IPS-NIHi7 (cell line): ENCODE measurements at regions not wholly inside any gene's neighbourhood (a gene's known extent, or its start where the extent isn't known, plus 50 kb on each side); places are given as distances from the start of the nearest gene placed in this dataset.
A peak's percentile ranks its signal among the peaks of the same experiment; 100 is the strongest.

Source experiments
- DNase-seq: peaks from one replicate; pipeline ENCODE4 v3.0.0; 2012; ENCODE audit warnings: mixed read lengths; ENCODE audit errors: extremely low spot score

DNA sequence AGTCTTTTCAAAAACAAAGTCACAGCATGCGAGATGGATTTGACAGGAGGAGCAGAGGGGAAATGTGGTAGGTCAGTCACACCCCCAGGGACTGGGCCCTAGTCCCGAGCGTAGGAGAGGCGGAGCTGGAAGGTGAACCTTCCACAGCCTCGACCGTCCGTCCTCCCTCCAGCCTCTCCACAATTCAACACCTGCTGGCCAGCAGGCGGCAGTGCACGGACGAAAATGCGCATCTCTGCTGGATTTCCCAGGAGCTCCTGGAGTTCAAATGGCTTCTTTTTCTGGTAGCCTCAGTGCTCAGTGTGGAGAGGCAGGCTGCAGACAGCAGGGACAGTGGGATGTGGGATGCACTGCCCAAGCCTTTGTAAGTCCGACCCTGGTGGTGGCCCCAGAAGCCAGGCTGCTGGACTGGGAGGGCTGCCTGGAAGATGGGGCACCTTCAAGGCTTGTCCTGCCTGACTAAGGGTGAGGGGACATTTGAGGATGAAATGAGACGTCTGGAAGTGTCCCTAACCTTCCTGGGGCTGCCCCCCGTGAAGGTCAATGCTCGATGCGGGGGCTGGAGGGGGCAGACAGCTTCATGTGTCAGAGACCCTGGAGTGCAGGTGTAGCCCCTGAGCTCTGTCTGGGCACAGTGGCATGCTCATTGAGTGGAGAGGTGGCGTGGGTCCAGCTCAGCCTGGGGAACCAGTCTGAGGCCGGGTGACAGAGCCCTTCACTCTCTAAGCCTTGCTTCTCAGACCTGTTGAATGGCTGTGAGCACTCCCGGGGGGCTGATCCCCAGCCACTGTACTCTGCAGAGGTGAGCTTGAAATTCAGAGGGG is 189.5 kb downstream of the TFCP2L1 start:
- peak; percentile 91 for DNase-seq

DNA sequence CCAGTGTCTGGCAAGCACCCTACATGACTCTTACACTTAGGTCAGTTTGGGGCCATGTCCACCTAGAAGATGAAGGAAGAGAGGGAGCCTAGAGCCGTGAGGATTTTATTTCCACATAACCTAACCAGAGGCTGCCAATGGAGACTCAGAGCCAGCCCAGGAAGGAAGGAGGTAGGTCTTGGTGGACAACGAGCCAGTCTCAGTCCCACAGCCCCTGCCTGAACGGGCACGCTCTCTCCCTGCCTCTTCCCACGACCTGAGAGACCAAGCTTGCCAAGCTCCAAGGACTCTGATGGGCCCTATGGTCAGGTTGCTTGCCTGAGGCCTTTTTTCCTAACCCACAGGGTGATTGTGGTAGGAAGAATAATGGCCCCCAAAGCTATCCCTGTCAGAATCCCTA is 188.4 kb downstream of the TFCP2L1 start:
- no peak for DNase-seq

DNA sequence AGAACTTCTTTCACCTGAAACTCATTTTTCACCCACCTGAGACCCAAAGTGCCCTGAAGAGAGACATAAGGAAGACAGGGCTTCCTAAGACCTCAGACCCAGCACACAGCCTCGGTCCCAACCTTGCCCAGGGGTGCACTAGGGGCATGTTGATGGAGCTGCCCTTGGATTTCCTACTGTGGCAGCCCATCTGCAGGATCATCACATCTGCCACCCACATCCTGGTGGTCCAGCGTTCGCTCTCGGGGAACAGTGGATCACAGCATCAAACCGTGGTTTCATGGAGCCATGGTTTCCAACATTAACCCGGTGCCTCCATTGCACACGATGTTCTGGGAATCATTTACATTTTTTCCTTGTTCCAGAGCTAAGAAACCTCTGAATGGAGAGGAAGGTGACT is 186.4 kb downstream of the TFCP2L1 start:
- no peak for DNase-seq

DNA sequence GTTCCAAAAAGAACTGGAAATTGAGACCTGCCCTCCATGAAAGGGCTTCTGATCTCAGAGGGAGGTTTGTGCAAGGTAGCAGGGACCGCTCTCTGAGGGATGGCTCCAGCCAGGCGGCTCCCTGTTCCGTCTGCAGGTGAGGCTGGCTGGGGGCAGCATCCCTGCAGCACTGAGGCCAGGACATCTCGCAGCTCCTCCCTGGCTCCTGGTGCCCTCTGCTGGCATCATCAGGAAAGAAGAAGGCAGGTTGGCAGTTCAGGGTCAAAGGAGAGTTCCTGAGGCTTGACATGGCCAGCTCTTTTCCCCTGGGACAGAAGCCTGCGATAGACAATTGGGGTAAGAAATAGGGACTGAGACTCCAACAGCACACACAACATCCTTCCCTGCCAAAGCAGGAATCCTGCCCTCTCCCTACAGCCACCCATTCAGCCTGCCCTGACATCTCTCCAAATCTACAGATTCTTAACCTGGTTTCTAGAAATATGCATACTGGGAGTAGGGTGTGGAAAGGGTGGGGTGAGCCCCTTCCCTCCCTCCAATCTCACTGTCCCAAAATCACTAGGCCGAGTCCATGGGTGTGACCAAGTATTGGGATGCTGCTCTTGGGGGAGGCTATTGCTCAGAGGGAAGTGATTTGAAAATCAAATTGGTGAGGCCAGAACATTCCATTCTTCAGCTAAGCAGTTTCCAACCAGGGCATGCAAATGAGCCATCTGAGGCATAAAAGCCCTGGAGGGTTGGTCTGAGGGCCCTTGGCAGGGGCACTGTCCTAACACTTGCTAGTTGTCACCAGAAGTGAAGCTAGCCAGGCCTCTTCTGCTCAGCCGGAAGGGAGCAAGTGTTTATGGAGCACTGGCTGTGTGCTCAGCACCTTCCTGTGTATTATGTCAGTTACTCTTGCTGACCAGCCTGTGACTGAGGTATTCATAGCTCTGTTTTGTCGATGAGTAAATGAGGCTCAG is 185.4 kb downstream of the TFCP2L1 start:
- peak; percentile 78 for DNase-seq

DNA sequence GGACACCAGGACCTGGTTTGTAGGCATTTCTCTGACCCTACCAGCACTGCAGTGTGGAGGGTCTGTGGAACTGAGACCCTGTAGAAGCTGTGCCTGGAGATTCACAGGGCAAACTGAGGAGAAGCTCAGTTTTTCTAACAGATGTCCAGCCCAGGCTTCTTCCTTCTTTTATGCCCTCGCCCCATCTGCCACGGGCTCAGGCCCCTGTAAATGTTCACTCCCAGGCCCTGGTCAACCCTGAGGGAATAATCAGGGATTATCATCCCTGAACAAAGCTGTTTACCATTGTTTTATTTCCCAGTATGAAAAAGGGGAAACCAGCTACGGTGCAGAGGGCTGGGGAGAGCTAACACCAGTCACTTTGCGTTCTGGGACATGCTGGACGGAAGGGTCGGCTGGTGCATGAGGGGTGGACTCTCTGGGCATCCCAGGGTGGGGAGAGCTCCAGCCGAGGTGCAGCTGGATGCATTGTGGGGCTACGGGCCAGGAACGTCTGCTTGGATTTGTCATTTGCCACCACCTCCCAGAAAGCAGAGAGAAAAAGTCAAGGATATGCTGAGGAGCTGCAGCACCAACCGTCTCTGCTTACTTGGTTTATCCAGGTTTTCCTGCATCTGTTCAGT is 183.8 kb downstream of the TFCP2L1 start:
- DNase-seq: no peak

DNA sequence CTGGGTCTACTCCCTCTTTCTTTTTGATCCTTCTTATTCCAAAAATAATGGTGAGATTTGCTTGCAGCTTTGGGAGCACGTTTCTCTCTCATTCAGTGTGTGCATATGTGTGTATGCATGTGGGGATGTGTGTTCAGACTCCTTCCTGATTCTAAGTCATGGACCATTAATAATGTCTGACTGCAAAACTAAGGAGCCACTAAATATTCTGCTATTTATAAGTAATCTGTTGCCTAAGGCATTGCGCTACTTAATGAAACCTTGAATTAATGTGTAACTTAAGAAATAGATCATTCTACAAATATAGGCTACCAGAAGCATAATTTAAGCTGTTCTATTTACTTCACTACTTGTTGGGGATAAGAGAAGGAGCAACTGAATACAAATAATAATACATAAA is 182.1 kb downstream of the TFCP2L1 start:
- no peak for DNase-seq

DNA sequence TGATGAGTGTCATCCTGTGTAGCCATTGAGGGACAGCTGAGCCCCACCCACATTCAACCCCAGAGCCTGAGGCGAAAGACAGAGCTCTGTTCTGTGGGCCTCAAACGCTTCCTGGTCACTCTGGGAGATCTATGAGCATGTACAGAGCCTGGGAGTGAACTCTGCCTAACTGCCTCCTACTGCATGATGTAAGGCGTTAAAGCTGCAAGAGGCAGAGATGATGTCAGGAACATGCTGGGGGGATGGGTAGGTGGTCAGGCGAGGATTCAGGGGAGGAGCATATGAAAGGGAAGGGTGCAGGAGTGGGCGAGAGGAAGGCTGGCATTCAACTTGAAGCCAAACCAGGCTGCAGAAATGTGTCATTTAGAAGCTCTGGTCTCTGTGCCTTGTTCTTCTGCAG is 181.0 kb downstream of the TFCP2L1 start:
- DNase-seq: no peak

DNA sequence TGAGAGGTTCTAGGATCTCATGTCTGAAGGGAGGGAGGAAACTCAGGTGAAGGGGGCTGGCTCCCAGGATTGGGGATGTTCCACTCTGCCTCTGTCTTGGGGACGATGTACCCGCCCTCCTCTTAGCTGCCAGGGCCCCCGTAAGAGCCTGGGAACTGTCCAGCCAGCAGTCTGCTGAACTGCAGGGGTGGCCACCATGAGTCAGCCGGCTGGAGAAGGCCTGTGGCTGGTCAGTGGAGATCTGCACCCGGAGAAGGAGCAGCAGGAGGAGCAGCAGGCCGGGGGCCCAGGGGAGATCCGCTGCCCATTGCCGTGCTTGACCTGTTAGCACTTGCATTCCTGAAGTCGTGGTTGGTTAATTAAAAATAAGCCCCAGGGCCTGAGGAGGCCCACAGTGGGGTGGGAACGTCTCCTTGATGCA is 180.3 kb downstream of the TFCP2L1 start:
- peak; percentile 70 for DNase-seq

DNA sequence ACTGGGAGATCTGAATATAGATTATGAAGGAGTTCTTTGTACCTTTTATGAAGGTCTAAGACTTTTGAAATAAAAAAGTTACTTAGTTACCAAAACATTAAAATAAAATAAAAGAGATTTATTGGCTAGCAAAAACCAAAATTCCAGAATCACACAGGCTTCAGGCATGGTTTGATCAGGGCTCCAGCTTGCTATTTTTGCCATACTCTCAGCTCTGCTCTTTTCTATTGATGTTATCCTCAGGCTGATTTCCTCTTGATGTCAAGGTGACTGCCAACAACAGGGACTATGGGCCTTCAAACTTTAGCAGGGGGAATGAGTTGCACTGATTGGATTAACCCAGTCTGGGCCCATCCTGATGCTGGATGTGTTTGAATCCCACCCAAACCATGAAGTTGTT is 174.1 kb downstream of the TFCP2L1 start:
- DNase-seq: no peak

DNA sequence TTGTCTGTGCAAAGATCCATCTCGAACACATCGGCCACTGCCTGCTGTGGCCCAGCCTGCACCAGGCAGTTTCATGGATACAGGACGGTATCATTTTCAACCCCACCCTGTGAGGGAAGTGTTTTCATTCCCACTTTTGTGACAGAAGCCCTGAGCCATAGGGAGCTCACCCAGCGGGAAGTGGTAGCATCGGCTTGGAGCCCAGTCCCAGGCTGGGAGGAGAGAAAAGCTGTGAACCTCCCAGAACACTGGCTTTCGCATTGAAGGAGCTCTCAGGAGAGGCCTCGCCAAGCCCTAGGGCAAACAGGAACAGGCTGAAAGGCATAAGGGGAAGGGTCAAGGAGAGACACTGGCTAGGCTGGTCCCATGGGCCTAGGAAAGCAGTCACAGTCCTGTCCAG is 166.1 kb downstream of the TFCP2L1 start:
- no peak for DNase-seq

DNA sequence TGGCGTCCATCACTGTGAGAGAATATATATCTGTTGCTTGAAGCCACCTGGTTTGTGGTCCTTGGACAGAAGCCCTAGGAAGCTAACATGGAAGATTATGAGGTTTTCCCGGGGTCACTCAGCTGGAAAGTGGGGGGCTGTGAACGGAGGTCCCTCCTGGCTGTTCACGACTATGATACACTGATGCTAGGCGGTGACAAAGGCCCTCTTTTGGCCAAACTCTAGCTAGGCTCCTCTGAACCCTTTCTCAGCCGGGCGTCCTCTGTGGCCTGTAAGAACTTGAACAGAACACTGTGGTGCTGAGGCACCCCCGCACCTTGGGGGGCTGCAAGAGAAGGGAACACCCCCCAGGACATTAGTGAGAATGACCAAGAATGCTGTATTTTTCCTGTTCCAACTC is 164.6 kb downstream of the TFCP2L1 start:
- no peak for DNase-seq

DNA sequence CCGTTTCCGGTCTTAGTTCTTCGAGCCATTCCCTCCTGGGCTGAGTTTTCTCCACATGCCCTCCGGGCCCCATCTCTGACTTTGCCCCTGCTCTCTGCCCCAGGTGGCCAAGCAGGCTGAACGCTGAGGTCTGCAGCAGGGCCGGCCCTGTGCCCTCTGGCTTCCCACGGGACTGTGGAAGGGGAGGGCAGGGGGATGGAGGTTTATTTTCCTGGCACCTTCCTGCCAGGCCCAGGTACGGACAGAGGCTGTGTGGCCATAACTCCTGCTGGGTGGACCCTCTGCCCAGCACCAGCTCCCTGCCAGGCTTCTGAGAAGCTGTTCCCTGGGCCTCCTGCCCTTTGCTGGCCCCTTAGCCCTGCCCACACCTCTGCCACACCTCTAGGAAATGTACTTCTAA is 164.0 kb downstream of the TFCP2L1 start:
- no peak for DNase-seq

DNA sequence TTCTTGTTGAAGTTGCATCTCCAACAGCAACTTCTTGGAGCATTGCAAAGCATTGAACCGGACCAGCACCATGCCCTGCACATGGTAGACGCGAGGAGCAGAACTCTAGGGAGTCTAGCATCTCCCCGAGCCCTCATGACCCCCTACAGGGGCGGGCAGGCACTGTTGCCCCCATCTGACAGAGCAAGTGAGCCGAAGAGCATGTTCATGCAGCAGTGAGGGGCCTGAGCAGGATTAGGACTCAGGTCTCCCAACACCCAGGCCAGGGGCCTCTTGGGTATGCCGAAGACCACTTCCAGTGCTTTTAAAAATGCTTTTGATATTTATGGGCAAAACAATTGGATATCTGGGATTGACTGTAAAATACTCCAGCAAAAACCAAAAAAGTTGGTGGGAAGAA is 163.3 kb downstream of the TFCP2L1 start:
- DNase-seq: no peak

DNA sequence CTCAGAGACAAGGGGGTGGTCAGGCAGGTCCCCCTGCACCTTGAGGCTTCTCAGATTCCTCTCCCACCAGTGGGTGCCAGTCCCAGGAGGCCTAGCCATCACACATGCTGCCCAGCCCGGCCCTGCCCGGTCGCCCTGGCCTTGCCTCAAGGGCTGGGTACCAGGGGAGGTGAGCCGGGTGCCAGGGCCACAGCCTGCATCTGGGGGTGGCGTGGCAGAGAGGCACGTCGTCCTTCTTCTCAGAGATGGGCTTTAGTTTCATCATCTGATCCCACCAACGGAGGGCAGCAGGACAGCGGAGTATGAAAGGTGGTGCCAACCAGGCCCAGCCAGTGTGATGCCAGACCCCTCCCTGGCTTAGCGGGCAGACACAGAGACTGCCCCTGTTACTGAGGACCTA is 161.7 kb downstream of the TFCP2L1 start:
- DNase-seq: no peak

DNA sequence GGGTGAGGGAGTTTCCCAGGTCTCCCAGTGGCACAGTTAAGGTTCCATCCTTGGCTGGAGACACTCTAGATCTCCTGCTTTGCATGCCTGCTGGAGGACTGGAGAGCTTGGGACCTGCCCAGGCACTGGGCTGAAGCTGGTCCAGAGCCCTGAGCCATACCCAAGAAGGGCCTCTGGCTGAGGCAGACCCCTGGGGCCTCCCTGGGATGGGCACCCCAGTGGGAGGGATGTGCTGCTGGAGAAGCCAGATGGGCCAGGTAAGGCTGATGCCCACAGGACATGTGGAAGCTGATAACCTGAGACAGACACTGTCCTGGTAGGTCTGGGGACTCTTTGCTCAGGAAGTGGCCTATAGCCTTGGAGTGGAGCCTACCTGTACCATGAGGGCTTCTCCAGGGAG is 160.7 kb downstream of the TFCP2L1 start:
- no peak for DNase-seq

DNA sequence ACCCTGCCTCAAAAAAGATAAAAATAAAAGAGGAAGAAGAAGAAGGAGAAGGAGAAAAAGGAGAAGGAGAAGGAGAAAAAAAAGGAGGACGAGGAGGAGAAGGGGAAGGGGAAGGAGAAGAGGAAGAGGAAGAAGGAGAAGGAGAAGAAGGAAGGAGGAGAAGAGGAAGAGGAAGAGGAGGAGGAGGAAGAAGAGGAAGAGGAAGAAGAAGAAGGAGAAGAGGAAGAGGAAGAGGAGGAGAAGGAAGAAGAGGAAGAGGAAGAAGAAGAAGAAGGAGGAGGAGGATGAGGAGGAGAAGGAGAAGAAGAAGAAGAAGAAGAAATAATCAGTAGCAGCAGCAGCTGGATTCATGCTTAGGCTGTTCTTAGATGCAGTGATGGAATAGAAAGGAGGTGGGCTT is 159.7 kb downstream of the TFCP2L1 start:
- DNase-seq: no peak

DNA sequence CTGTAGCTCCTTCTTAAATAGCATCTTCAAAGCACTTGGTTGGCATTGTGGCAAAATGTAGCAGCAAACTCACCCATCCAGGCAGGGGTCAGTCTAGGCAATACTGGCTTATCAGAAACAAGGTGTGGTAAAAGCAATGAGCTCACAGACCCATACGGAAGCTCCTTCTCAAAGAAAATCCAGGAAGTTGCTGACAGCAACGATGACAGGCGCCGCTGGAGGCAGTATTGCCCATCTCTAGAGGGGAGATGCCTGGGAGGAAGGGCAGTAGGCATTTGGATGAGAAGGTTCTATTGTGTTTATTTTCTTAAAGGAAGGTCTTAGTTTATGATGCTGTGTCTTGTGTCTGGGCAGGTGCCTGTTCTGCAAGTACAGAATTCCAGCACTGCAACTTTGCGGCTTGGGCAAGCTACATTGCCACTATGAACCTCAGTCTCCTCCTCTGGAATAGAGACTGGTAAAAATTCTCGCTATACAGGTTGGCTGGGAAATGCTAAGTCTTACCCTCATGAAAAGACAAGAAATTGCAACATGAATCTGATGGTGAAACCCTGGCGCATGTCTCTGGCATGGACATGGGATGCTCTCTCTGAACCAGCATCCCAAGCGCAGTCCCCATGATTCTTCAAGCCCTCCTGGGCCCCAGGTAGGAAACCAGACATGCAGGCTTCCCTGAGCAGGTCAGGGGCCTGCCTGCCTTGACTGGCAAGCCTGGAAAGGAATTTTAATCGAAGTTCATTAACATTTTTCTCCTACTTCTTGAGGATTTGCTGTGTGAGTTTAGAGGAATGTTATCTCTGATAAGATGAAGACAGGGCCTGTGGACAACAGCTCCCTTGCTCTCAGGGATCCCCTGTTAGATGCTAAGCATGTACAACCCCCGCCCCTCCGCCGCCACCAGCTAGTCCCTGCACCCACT is 156.0 kb downstream of the TFCP2L1 start:
- DNase-seq: peak; percentile 78

DNA sequence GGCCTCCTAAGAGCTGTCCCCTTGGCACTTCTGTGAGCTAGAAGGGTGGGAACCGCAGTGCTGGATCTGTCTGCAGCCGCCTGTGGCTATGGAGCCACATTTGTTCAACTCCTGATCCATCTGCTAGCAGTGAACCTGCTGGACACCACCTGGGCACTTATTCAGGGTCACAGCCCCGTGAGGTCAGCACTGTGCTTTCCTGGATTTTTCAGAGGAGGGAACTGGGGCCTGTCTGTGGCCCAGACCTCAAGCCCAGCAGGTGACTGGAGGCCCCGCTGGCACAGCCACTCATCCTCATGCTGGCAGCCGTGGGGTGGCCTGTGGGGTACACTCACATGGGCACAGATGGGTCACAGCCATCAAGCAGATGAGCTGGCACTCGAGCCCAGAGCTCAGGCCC is 155.3 kb downstream of the TFCP2L1 start:
- DNase-seq: no peak

DNA sequence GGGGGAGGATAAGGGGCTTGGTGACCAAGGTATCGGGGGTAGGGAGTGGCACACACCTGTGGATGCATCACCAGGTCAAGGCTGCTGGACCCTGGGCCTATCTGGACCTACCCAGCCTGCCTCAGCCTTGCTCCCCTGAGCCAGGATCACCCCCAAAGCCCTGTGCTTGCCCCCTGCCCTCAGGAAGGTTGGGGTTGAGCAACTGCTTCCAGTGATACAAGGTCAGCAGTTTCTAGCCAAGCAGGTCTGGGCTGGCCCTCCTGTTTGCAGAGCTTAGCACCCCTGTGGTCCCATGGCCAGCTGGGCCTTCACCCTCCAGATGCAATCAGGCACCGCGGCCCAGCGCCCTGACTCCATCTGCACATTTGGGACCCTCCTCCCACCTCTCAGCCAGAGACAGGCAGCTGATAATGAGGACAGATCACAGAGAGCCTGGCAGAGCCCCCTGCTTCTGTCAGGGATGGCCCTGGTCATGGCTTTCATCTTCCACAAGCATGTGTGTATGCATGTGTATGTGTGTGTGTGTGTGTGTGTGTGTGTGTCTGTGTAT is 154.6 kb downstream of the TFCP2L1 start:
- no peak for DNase-seq

DNA sequence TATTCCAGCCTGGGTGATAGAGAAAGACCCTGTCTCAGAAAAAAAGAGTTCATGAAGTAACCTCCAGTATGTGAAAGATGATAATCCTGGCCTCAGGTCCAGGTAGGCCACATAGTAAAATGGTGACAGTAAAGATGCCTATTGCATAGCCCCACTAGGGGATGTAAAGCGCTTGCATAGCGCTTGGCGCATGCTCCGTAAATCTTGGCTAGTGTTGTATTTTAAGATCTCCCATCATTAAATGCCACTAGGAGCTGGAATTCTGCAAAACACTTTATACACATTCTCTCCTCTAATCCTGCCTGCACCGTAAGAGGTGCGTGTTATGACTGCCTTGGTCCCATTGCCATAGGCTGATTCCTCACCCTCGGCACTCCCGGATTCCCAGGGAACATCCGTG is 153.6 kb downstream of the TFCP2L1 start:
- DNase-seq: no peak
